CD4-positive, alpha-beta memory T cell (primary cell): ENCODE measurements at regions not wholly inside any gene's neighbourhood (a gene's known extent, or its start where the extent isn't known, plus 50 kb on each side); places are given as distances from the start of the nearest gene placed in this dataset.

Source experiments
- CTCF ChIA-PET: fragments of 350-600 bp; sonication (Branson Sonifier 250); formaldehyde crosslinking; loops from one replicate; lab custom pipeline; 2021; ENCODE audit warnings: inconsistent platforms; ENCODE audit not compliant: partially characterized antibody; lab: Charles Lee
- POLR2A ChIA-PET: fragments of 350-600 bp; sonication (Branson Sonifier 250); formaldehyde crosslinking; loops from one replicate; lab custom pipeline; 2021; ENCODE audit not compliant: partially characterized antibody; lab: Charles Lee
- DNase-seq, 5 donors: peaks; one replicate each; pipeline versions ENCODE4 v3.0.0 to v3.0.0-alpha.2; 2020 to 2022; ENCODE audit warnings: mixed read lengths in 1 of 5
- H3K27ac ChIP-seq: one replicate; pipeline ENCODE4 v1.7.0; 2013; ENCODE audit warnings: low read depth, low read length
- H3K27me3 ChIP-seq: 2 replicates; pipeline ENCODE4 v1.7.0; 2013; ENCODE audit warnings: mild to moderate bottlenecking, low read length, moderate library complexity; ENCODE audit not compliant: insufficient read depth
- H3K36me3 ChIP-seq: 2 replicates; pipeline ENCODE4 v1.7.0; 2013; ENCODE audit warnings: mild to moderate bottlenecking, low read length, moderate library complexity; ENCODE audit not compliant: insufficient read depth
- H3K4me1 ChIP-seq: 2 replicates; pipeline ENCODE4 v1.7.0; 2013; ENCODE audit warnings: mild to moderate bottlenecking, low read length, moderate library complexity; ENCODE audit not compliant: insufficient read depth
- H3K4me3 ChIP-seq, 2 donors: one replicate each; pipeline ENCODE4 v1.7.0; 2013; ENCODE audit warnings: low read length in 2 of 2, mild to moderate bottlenecking in 1 of 2
- H3K9me3 ChIP-seq, 2 donors: one replicate each; pipeline ENCODE4 v1.7.0; 2013; ENCODE audit warnings: low read length in 2 of 2, control low read depth in 1 of 2; ENCODE audit not compliant: control insufficient read depth in 1 of 2
- H3K27ac Mint-ChIP-seq, 7 donors: one replicate each; pipeline ENCODE4 v1.8.0; 2020 to 2021; ENCODE audit warnings: mixed read lengths in 7 of 7, mild to moderate bottlenecking in 6 of 7, inconsistent platforms in 3 of 7, moderate library complexity in 3 of 7
- H3K27me3 Mint-ChIP-seq, 2 donors: one replicate each; pipeline ENCODE4 v1.8.0; 2020 to 2021; ENCODE audit warnings: mixed read lengths in 2 of 2
- H3K36me3 Mint-ChIP-seq, 2 donors: one replicate each; pipeline ENCODE4 v1.8.0; 2020 to 2021; ENCODE audit warnings: mixed read lengths in 2 of 2, inconsistent platforms in 1 of 2, mild to moderate bottlenecking in 1 of 2
- H3K4me1 Mint-ChIP-seq, 4 donors: one replicate each; pipeline ENCODE4 v1.8.0; 2020 to 2021; ENCODE audit warnings: mixed read lengths in 4 of 4, mild to moderate bottlenecking in 1 of 4
- H3K4me3 Mint-ChIP-seq, 8 donors: one replicate each; pipeline ENCODE4 v1.8.0; 2020 to 2021; ENCODE audit warnings: mixed read lengths in 8 of 8, mild to moderate bottlenecking in 7 of 8, moderate library complexity in 6 of 8, inconsistent platforms in 3 of 8
- H3K9me3 Mint-ChIP-seq, 8 donors: one replicate each; pipeline ENCODE4 v1.8.0; 2020 to 2021; ENCODE audit warnings: mixed read lengths in 8 of 8, mild to moderate bottlenecking in 5 of 8, inconsistent platforms in 3 of 8, moderate library complexity in 1 of 8
- intact Hi-C: fragments of 100-400 bp; cut with micrococcal nuclease; formaldehyde crosslinking; loops from one replicate; pipeline ENCODE4 v1.15.1; 2023

DNA sequence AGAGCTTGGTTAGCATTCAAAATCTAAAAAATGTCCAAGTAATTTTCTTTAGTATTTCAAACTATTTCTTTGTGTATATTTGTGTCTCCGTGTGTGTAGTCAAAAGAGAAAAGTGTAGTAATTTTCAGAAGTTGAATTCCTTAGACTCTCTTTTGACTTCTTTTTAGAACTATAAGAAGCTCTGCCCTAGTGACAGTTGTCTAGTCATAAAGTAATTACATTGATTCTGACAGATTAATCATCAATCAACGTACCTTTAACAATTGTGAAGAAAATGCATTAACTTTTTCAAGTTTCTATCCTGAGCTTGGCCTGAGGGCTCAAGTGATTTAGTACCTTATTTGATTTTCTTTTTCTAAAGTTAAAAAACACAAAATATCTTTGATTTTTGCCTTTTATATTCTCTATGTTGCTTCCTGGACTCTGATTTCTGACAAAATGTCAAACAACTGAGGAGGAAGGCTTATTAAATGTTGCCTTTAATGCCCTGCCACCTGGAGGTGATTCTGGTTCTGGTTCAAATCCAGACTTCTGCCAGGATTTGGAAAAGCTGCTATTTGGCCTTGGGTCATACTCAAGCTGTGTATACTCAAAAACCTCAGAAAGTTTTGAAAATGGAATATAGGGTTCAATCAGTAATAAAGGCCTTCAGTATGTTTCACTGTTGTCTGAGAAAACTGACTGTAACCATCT is 653.6 kb downstream of the NSUN3 start:
- peaks cover 0 to 6% (median 4%) of the 10 kb centered on the region in 8 donors for H3K9me3 Mint-ChIP-seq
- ChIA-PET POLR2A (no interaction called here), CTCF (no interaction called here)
- H3K4me1 ChIP-seq: no peaks in the 10 kb centered on the region
- no peak overlapping the region for H3K27ac ChIP-seq
- no peaks in the 10 kb centered on the region for H3K4me1 Mint-ChIP-seq
- H3K36me3 Mint-ChIP-seq: no peaks in the 10 kb centered on the region
- no peaks in the 10 kb centered on the region for H3K27me3 ChIP-seq
- intact Hi-C loops: no loop called here
- H3K27ac Mint-ChIP-seq: no peak overlapping the region
- no peaks in the 10 kb centered on the region for H3K36me3 ChIP-seq
- no peaks in the 10 kb centered on the region for H3K27me3 Mint-ChIP-seq
- H3K4me3 ChIP-seq: no peak overlapping the region
- H3K9me3 ChIP-seq: no peaks in the 10 kb centered on the region
- no peak for DNase-seq
- no peak overlapping the region for H3K4me3 Mint-ChIP-seq

DNA sequence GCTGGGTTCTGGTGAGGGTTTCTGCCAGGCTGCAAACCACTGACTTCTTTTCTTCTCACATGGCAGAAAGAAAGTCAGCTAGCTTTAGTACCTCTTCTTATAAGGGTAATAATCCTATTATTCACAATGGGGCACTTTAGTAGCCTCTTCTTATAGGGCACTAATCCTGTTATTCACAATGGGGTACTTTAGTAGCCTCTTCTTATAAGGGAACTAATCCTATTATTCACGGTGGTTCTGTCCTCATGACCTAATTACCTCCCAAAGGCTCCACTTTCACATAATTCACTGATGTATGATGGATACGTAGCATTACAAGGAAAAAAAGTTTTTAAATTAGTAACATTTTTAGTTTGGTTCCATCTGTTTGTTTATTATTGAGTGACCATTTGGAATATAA is 671.3 kb downstream of the NSUN3 start:
- peaks cover 2 to 13% (median 6%) of the 10 kb centered on the region in 8 donors for H3K9me3 Mint-ChIP-seq
- no peak overlapping the region for H3K27ac ChIP-seq
- no peaks in the 10 kb centered on the region for H3K9me3 ChIP-seq
- no peak overlapping the region for H3K4me3 Mint-ChIP-seq
- H3K27ac Mint-ChIP-seq: no peak overlapping the region
- no peaks in the 10 kb centered on the region for H3K36me3 Mint-ChIP-seq
- intact Hi-C loops: no loop called here
- no peaks in the 10 kb centered on the region for H3K4me1 ChIP-seq
- H3K4me1 Mint-ChIP-seq: no peaks in the 10 kb centered on the region
- ChIA-PET CTCF (no interaction called here), POLR2A (no interaction called here)
- no peaks in the 10 kb centered on the region for H3K27me3 ChIP-seq
- no peaks in the 10 kb centered on the region for H3K27me3 Mint-ChIP-seq
- no peaks in the 10 kb centered on the region for H3K36me3 ChIP-seq
- no peak for DNase-seq
- H3K4me3 ChIP-seq: no peak overlapping the region

DNA sequence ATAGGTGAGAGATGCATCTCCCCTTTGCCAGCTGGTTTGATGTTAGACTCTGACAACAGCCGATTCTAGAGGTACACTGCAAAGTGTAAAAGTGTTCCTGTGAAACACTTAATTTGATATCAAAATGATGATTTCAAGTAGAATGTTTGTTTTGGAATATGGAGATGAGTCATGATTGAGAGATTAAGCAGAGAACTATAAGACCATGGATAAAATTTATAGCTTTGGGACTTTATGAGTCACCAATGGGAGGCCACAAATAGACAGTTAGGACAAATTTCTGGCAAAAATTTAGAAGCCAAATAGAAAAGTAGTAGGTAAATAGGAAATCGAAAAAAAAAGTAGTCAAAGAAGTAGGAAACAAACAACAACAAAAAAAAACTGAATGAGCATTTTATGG is 672.5 kb downstream of the NSUN3 start:
- Histone ChIP-seq H3K27ac (no peak overlapping the region), H3K9me3 (no peaks in the 10 kb centered on the region), H3K4me1 (no peaks in the 10 kb centered on the region), H3K36me3 (no peaks in the 10 kb centered on the region), H3K27me3 (no peaks in the 10 kb centered on the region), H3K4me3 (no peak overlapping the region)
- intact Hi-C loops: no loop called here
- DNase-seq: no peak
- H3K27ac Mint-ChIP-seq: no peak overlapping the region
- ChIA-PET CTCF (no interaction called here), POLR2A (no interaction called here)
- H3K4me1 Mint-ChIP-seq: no peaks in the 10 kb centered on the region
- no peak overlapping the region for H3K4me3 Mint-ChIP-seq
- H3K36me3 Mint-ChIP-seq: no peaks in the 10 kb centered on the region
- peaks cover 0 to 12% (median 4%) of the 10 kb centered on the region in 8 donors for H3K9me3 Mint-ChIP-seq
- no peaks in the 10 kb centered on the region for H3K27me3 Mint-ChIP-seq

DNA sequence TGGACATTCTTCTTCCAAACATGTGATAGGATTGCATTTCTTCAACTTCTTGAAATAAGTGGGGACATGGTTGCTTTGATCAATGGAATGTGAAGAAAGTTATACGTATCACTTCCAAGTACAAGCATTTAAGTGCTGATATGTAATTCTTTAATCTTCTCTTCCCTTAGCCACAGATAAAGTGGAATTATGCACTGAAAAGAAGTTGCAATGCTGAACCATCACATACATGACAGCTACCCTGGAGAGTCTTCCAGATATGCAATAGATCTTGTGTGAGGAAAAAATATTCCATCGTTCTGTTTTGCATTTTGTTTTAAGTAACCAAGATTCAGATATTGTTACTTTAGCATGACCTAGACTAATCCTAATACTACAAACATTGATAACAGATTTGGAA is 674.3 kb downstream of the NSUN3 start:
- Mint-ChIP-seq H3K4me3 (no peak overlapping the region), H3K27ac (no peak overlapping the region), H3K4me1 (no peaks in the 10 kb centered on the region), H3K9me3 (peaks cover 0 to 10% (median 3%) of the 10 kb centered on the region in 8 donors), H3K27me3 (no peaks in the 10 kb centered on the region), H3K36me3 (no peaks in the 10 kb centered on the region)
- H3K27me3 ChIP-seq: no peaks in the 10 kb centered on the region
- H3K4me1 ChIP-seq: no peaks in the 10 kb centered on the region
- H3K36me3 ChIP-seq: no peaks in the 10 kb centered on the region
- no peak overlapping the region for H3K4me3 ChIP-seq
- DNase-seq: no peak
- CTCF ChIA-PET: no interaction called here
- intact Hi-C loops: no loop called here
- POLR2A ChIA-PET: no interaction called here
- H3K27ac ChIP-seq: no peak overlapping the region
- no peaks in the 10 kb centered on the region for H3K9me3 ChIP-seq

DNA sequence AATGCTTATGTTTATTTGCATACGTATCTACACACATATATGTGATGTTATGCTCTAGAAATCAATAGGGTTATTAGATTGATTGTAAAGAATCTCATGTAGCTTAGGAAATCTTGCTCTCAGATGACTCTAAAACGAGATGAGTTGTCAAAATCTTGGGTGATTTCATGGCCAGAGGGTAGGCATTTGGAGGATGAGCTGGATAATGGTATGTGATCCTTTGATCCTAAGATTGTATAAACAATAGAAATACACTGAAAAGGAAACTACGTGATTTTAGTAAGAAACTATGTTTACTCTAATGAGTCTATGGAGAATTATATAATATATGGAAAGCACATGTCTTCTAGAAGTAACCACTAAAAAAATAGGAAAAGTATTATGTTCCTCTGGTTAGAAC is 676.6 kb downstream of the NSUN3 start:
- Mint-ChIP-seq H3K27me3 (no peaks in the 10 kb centered on the region), H3K4me1 (no peaks in the 10 kb centered on the region), H3K27ac (no peak overlapping the region), H3K36me3 (no peaks in the 10 kb centered on the region), H3K9me3 (peaks cover 2 to 10% (median 6%) of the 10 kb centered on the region in 8 donors), H3K4me3 (no peak overlapping the region)
- intact Hi-C loops: no loop called here
- Histone ChIP-seq H3K9me3 (no peaks in the 10 kb centered on the region), H3K4me1 (no peaks in the 10 kb centered on the region), H3K4me3 (no peak overlapping the region), H3K27ac (no peak overlapping the region), H3K36me3 (no peaks in the 10 kb centered on the region), H3K27me3 (no peaks in the 10 kb centered on the region)
- CTCF ChIA-PET: no interaction called here
- no peak for DNase-seq
- POLR2A ChIA-PET: no interaction called here

DNA sequence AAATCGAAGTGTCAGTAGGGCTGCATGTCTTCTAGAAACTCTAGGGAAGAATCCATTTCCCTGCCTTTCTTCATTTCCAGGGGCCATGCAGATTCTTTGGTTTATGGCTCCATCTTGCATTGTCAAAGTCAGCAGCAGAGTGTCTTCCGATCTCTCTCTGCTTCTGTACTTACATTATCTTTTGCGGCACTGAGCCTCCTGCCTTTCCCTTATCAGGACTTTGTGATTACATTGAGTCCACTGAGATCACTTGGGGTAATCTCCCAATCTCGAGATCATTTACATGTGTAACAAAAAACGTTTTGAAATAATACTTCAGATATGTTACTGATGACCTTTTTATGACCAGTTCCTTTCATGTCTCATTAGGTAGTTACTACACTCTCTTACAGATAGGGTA is 695.9 kb downstream of the NSUN3 start:
- no peak overlapping the region for H3K4me3 Mint-ChIP-seq

DNA sequence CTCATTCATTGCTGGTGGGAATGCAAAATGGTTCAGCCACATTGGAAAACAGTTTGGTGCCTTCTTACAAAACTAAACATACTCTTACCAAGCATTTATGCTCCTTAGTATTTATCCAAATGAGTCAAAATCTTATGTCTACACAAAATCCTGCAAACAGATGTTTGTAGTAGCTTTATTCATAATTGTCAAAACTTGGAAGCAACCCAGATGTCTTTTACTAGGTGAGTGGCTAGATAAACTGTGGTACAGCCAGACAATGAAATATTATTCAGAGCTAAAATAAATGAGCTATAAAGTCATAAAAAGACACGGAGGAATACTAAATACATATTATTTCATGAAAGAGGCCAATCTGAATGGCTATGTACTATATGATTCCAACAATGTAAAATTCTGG is 709.5 kb downstream of the NSUN3 start:
- H3K27me3 Mint-ChIP-seq: no peaks in the 10 kb centered on the region
- no peaks in the 10 kb centered on the region for H3K9me3 ChIP-seq
- POLR2A ChIA-PET: no interaction called here
- H3K36me3 ChIP-seq: no peaks in the 10 kb centered on the region
- peaks cover 0 to 11% (median 1%) of the 10 kb centered on the region in 8 donors for H3K9me3 Mint-ChIP-seq
- no peaks in the 10 kb centered on the region for H3K27me3 ChIP-seq
- intact Hi-C loops: no loop called here
- no peaks in the 10 kb centered on the region for H3K4me1 ChIP-seq
- no peak overlapping the region for H3K27ac ChIP-seq
- no peak overlapping the region for H3K4me3 ChIP-seq
- no peak overlapping the region for H3K27ac Mint-ChIP-seq
- no peak overlapping the region for H3K4me3 Mint-ChIP-seq
- no peaks in the 10 kb centered on the region for H3K36me3 Mint-ChIP-seq
- no peaks in the 10 kb centered on the region for H3K4me1 Mint-ChIP-seq
- CTCF ChIA-PET: no interaction called here
- no peak for DNase-seq

More for the DNA sequence above, 695.9 kb downstream of the NSUN3 start:
- no peaks in the 10 kb centered on the region for H3K27me3 Mint-ChIP-seq
- H3K36me3 ChIP-seq: no peaks in the 10 kb centered on the region
- H3K4me1 Mint-ChIP-seq: no peaks in the 10 kb centered on the region
- no peaks in the 10 kb centered on the region for H3K9me3 ChIP-seq
- H3K4me1 ChIP-seq: no peaks in the 10 kb centered on the region
- H3K27ac Mint-ChIP-seq: no peak overlapping the region
- H3K27ac ChIP-seq: no peak overlapping the region
- H3K27me3 ChIP-seq: no peaks in the 10 kb centered on the region
- intact Hi-C loops: no loop called here
- POLR2A ChIA-PET: no interaction called here
- H3K4me3 ChIP-seq: no peak overlapping the region
- no peaks in the 10 kb centered on the region for H3K36me3 Mint-ChIP-seq
- peaks cover 0 to 10% (median 3%) of the 10 kb centered on the region in 8 donors for H3K9me3 Mint-ChIP-seq
- CTCF ChIA-PET: no interaction called here
- DNase-seq: no peak
